Gastroesophageal sphincter (tissue), 3 donors: ENCODE measurements at regions not wholly inside any gene's neighbourhood (a gene's known extent, or its start where the extent isn't known, plus 50 kb on each side); places are given as distances from the start of the nearest gene placed in this dataset.

Source experiments
- CTCF ChIP-seq, 4 experiments: fragments of 200-600 bp in 2 of 4; fragments of 450-650 bp in 2 of 4; sonication (generic) in 1 of 4; IDR thresholded peaks; one replicate each; pipeline ENCODE4 v1.5.1; 2017 to 2019; ENCODE audit warnings: antibody characterized with exemption in 4 of 4, mild to moderate bottlenecking in 2 of 4, moderate library complexity in 2 of 4
- EP300 ChIP-seq: sonication (generic); formaldehyde crosslinking; IDR thresholded peaks from one replicate; pipeline ENCODE4 v1.6.1; 2017; ENCODE audit warnings: antibody characterized with exemption, mild to moderate bottlenecking
- POLR2A ChIP-seq, 2 donors: fragments of 450-650 bp; IDR thresholded peaks; one replicate each; pipeline ENCODE4 v1.6.1; 2017; ENCODE audit warnings: antibody characterized with exemption in 2 of 2, mild to moderate bottlenecking in 2 of 2, moderate library complexity in 1 of 2
- POLR2AphosphoS5 ChIP-seq: sonication (generic); formaldehyde crosslinking; IDR thresholded peaks from one replicate; pipeline ENCODE4 v1.6.1; 2017; ENCODE audit warnings: antibody characterized with exemption

- TF ChIP-seq CTCF (IDR thresholded peaks at IDR 0.05) (no peak), POLR2A (IDR thresholded peaks at IDR 0.05) (no peak), EP300 (no peak), POLR2AphosphoS5 (no peak)
These were observed 460.7 kb downstream of the MTX2 start for GRCh38 chr2:176729706-176730569.
